ENCODE measurements at regions not wholly inside any gene's neighbourhood (a gene's known extent, or its start where the extent isn't known, plus 50 kb on each side); places are given as distances from the start of the nearest gene placed in this dataset.

- TF ChIP-seq, protein P1, sequence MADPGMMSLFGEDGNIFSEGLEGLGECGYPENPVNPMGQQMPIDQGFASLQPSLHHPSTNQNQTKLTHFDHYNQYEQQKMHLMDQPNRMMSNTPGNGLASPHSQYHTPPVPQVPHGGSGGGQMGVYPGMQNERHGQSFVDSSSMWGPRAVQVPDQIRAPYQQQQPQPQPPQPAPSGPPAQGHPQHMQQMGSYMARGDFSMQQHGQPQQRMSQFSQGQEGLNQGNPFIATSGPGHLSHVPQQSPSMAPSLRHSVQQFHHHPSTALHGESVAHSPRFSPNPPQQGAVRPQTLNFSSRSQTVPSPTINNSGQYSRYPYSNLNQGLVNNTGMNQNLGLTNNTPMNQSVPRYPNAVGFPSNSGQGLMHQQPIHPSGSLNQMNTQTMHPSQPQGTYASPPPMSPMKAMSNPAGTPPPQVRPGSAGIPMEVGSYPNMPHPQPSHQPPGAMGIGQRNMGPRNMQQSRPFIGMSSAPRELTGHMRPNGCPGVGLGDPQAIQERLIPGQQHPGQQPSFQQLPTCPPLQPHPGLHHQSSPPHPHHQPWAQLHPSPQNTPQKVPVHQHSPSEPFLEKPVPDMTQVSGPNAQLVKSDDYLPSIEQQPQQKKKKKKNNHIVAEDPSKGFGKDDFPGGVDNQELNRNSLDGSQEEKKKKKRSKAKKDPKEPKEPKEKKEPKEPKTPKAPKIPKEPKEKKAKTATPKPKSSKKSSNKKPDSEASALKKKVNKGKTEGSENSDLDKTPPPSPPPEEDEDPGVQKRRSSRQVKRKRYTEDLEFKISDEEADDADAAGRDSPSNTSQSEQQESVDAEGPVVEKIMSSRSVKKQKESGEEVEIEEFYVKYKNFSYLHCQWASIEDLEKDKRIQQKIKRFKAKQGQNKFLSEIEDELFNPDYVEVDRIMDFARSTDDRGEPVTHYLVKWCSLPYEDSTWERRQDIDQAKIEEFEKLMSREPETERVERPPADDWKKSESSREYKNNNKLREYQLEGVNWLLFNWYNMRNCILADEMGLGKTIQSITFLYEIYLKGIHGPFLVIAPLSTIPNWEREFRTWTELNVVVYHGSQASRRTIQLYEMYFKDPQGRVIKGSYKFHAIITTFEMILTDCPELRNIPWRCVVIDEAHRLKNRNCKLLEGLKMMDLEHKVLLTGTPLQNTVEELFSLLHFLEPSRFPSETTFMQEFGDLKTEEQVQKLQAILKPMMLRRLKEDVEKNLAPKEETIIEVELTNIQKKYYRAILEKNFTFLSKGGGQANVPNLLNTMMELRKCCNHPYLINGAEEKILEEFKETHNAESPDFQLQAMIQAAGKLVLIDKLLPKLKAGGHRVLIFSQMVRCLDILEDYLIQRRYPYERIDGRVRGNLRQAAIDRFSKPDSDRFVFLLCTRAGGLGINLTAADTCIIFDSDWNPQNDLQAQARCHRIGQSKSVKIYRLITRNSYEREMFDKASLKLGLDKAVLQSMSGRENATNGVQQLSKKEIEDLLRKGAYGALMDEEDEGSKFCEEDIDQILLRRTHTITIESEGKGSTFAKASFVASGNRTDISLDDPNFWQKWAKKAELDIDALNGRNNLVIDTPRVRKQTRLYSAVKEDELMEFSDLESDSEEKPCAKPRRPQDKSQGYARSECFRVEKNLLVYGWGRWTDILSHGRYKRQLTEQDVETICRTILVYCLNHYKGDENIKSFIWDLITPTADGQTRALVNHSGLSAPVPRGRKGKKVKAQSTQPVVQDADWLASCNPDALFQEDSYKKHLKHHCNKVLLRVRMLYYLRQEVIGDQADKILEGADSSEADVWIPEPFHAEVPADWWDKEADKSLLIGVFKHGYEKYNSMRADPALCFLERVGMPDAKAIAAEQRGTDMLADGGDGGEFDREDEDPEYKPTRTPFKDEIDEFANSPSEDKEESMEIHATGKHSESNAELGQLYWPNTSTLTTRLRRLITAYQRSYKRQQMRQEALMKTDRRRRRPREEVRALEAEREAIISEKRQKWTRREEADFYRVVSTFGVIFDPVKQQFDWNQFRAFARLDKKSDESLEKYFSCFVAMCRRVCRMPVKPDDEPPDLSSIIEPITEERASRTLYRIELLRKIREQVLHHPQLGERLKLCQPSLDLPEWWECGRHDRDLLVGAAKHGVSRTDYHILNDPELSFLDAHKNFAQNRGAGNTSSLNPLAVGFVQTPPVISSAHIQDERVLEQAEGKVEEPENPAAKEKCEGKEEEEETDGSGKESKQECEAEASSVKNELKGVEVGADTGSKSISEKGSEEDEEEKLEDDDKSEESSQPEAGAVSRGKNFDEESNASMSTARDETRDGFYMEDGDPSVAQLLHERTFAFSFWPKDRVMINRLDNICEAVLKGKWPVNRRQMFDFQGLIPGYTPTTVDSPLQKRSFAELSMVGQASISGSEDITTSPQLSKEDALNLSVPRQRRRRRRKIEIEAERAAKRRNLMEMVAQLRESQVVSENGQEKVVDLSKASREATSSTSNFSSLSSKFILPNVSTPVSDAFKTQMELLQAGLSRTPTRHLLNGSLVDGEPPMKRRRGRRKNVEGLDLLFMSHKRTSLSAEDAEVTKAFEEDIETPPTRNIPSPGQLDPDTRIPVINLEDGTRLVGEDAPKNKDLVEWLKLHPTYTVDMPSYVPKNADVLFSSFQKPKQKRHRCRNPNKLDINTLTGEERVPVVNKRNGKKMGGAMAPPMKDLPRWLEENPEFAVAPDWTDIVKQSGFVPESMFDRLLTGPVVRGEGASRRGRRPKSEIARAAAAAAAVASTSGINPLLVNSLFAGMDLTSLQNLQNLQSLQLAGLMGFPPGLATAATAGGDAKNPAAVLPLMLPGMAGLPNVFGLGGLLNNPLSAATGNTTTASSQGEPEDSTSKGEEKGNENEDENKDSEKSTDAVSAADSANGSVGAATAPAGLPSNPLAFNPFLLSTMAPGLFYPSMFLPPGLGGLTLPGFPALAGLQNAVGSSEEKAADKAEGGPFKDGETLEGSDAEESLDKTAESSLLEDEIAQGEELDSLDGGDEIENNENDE (IDR thresholded peaks at IDR 0.05; ENCODE audit: insufficient replicate concordance, low read length), result no peak
- TF ChIP-seq JUND (IDR thresholded peaks at IDR 0.05; ENCODE audit: low read length) (no peak), E2F6 (IDR thresholded peaks at IDR 0.05) (no peak), JUN (IDR thresholded peaks at IDR 0.05; ENCODE audit: low read depth, low read length) (no peak), HDAC6 (IDR thresholded peaks at IDR 0.05; ENCODE audit: low read depth, low read length) (no peak)
Observed at GRCh38 chr11:80995523-80995922, 1554.7 kb upstream of the TENM4 start (continued).

Data from H1 (cell line).